ENCODE measurements at regions not wholly inside any gene's neighbourhood (a gene's known extent, or its start where the extent isn't known, plus 50 kb on each side); places are given as distances from the start of the nearest gene placed in this dataset.

DNA sequence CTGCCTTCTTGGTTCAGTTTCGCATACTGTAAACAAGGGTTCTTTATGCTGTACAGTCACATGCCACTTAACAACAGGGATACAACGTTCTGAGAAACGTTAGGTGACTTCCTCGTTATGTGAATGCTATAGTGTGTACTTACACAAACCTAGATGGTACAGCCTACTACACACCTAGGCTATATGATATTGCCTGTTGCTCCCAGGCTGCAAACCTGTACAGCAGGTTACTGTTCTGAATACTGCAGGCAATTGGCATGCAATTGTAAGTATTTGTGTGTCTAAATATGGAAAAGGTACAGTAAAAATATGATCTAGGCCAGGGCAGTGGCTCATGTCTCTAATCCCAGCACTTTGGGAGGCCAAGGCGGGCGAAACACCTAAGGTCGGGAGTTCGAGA is 85.7 kb upstream of the PRDM11 start:
- TF ChIP-seq EP300 (IDR thresholded peaks at IDR 0.05; ENCODE audit: borderline replicate concordance in 1 of 2, low read depth in 1 of 2, low read length in 1 of 2) (no peak), YY1 (IDR thresholded peaks at IDR 0.05; ENCODE audit: low read depth) (no peak), ELF1 (IDR thresholded peaks at IDR 0.05) (no peak), SIN3A (IDR thresholded peaks at IDR 0.05; ENCODE audit: borderline replicate concordance, low read depth, low read length) (no peak), GATA2 (CRISPR knock-in tag; IDR thresholded peaks at IDR 0.05) (no peak), FOSL2 (IDR thresholded peaks at IDR 0.05; ENCODE audit: borderline replicate concordance, low read depth) (no peak), CHD2 (IDR thresholded peaks at IDR 0.05; ENCODE audit: low read length, partially characterized antibody) (no peak), RCOR1 (IDR thresholded peaks at IDR 0.05; ENCODE audit: low read length) (no peak), RAD21 (IDR thresholded peaks at IDR 0.05; ENCODE audit: low read length) (no peak)
- TF ChIP-seq, protein P1, sequence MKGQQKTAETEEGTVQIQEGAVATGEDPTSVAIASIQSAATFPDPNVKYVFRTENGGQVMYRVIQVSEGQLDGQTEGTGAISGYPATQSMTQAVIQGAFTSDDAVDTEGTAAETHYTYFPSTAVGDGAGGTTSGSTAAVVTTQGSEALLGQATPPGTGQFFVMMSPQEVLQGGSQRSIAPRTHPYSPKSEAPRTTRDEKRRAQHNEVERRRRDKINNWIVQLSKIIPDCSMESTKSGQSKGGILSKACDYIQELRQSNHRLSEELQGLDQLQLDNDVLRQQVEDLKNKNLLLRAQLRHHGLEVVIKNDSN (IDR thresholded peaks at IDR 0.05; ENCODE audit: borderline replicate concordance, low read depth), result no peak
- TF ChIP-seq, protein P2, sequence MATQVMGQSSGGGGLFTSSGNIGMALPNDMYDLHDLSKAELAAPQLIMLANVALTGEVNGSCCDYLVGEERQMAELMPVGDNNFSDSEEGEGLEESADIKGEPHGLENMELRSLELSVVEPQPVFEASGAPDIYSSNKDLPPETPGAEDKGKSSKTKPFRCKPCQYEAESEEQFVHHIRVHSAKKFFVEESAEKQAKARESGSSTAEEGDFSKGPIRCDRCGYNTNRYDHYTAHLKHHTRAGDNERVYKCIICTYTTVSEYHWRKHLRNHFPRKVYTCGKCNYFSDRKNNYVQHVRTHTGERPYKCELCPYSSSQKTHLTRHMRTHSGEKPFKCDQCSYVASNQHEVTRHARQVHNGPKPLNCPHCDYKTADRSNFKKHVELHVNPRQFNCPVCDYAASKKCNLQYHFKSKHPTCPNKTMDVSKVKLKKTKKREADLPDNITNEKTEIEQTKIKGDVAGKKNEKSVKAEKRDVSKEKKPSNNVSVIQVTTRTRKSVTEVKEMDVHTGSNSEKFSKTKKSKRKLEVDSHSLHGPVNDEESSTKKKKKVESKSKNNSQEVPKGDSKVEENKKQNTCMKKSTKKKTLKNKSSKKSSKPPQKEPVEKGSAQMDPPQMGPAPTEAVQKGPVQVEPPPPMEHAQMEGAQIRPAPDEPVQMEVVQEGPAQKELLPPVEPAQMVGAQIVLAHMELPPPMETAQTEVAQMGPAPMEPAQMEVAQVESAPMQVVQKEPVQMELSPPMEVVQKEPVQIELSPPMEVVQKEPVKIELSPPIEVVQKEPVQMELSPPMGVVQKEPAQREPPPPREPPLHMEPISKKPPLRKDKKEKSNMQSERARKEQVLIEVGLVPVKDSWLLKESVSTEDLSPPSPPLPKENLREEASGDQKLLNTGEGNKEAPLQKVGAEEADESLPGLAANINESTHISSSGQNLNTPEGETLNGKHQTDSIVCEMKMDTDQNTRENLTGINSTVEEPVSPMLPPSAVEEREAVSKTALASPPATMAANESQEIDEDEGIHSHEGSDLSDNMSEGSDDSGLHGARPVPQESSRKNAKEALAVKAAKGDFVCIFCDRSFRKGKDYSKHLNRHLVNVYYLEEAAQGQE (IDR thresholded peaks at IDR 0.05; ENCODE audit: low read depth, low read length), result no peak
- WGBS (ENCODE audit: low lambda C conversion rate), result 66% methylated on average over 8 of the region's 8 CpGs
- no peak overlapping the region for H3K27ac ChIP-seq (ENCODE audit: low read depth in 2 of 2, low read length in 1 of 2)

DNA sequence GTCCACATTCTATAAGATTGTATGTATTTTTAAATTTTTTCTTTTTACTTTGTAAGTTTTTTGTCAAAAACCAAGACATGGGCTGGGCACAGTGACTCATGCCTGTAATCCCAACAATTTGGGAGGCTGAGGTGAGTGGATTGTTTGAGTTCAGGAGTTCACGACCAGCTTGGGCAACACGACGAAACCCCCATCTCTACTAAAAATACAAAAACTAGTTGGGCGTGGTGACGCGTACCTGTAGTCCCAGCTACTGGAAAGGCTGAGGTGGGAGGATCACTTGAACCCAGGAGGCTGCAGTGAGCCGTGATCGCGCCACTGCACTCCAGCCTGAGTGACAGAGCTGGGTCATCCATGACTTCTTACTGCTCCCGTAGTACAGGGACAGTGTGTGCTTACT is 84.8 kb upstream of the PRDM11 start:
- Histone ChIP-seq H3K27ac (ENCODE audit: low read depth in 2 of 2, low read length in 1 of 2) (no peak overlapping the region), H3K79me2 (ENCODE audit: insufficient read depth) (no peaks in the 10 kb centered on the region), H3K4me1 (ENCODE audit: control insufficient read depth in 1 of 2, insufficient read depth in 2 of 2, low read depth in 1 of 2, low read length in 1 of 2) (no peaks in the 10 kb centered on the region), H4K20me1 (ENCODE audit: insufficient read depth) (no peaks in the 10 kb centered on the region), H3K9me2 (no peaks in the 10 kb centered on the region), H3K4me2 (no peak overlapping the region), H3K9me3 (no peaks in the 10 kb centered on the region), H3K36me3 (replicated peaks in 1 of 2; ENCODE audit: control insufficient read depth in 1 of 2, insufficient read depth in 2 of 2, low read length in 1 of 2) (no peaks in the 10 kb centered on the region), H3F3A (replicated peaks; ENCODE audit: insufficient read depth) (no peaks in the 10 kb centered on the region), H2AFZ (ENCODE audit: low read depth) (no peak overlapping the region), H3K27me3 (ENCODE audit: insufficient read depth) (peaks cover 6% of the 10 kb centered on the region), H3K9ac (no peak overlapping the region), H3K4me3 (ENCODE audit: low read depth in 2 of 2, low read length in 1 of 2) (no peak overlapping the region)
- POLR2A ChIA-PET, result no interaction called here
- TF ChIP-seq RFX5 (IDR thresholded peaks at IDR 0.05; ENCODE audit: low read length), result no peak
- TF ChIP-seq, protein P3, sequence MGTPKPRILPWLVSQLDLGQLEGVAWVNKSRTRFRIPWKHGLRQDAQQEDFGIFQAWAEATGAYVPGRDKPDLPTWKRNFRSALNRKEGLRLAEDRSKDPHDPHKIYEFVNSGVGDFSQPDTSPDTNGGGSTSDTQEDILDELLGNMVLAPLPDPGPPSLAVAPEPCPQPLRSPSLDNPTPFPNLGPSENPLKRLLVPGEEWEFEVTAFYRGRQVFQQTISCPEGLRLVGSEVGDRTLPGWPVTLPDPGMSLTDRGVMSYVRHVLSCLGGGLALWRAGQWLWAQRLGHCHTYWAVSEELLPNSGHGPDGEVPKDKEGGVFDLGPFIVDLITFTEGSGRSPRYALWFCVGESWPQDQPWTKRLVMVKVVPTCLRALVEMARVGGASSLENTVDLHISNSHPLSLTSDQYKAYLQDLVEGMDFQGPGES (IDR thresholded peaks at IDR 0.05; ENCODE audit: low read depth, low read length), result no peak
- no peak for TF ChIP-seq GATA2 (CRISPR knock-in tag; IDR thresholded peaks at IDR 0.05)
- TF ChIP-seq TCF12 (IDR thresholded peaks at IDR 0.05), result no peak
- no peak for TF ChIP-seq TAF1 (IDR thresholded peaks at IDR 0.05; ENCODE audit: borderline replicate concordance, low read depth, low read length)
- no peak for TF ChIP-seq NFIC (IDR thresholded peaks at IDR 0.05; ENCODE audit: borderline replicate concordance)
- TF ChIP-seq EP300 (IDR thresholded peaks at IDR 0.05; ENCODE audit: borderline replicate concordance in 1 of 2, low read depth in 1 of 2, low read length in 1 of 2), result no peak
- TF ChIP-seq SIN3A (IDR thresholded peaks at IDR 0.05; ENCODE audit: borderline replicate concordance, low read depth, low read length), result no peak
- TF ChIP-seq, protein P4, sequence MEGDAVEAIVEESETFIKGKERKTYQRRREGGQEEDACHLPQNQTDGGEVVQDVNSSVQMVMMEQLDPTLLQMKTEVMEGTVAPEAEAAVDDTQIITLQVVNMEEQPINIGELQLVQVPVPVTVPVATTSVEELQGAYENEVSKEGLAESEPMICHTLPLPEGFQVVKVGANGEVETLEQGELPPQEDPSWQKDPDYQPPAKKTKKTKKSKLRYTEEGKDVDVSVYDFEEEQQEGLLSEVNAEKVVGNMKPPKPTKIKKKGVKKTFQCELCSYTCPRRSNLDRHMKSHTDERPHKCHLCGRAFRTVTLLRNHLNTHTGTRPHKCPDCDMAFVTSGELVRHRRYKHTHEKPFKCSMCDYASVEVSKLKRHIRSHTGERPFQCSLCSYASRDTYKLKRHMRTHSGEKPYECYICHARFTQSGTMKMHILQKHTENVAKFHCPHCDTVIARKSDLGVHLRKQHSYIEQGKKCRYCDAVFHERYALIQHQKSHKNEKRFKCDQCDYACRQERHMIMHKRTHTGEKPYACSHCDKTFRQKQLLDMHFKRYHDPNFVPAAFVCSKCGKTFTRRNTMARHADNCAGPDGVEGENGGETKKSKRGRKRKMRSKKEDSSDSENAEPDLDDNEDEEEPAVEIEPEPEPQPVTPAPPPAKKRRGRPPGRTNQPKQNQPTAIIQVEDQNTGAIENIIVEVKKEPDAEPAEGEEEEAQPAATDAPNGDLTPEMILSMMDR (IDR thresholded peaks at IDR 0.05), result no peak
- no peak for TF ChIP-seq YY1 (IDR thresholded peaks at IDR 0.05; ENCODE audit: low read depth)
- no peak for TF ChIP-seq NRF1 (IDR thresholded peaks at IDR 0.05; ENCODE audit: low read depth, low read length)
- TF ChIP-seq MEF2A (IDR thresholded peaks at IDR 0.05; ENCODE audit: borderline replicate concordance, low read depth), result no peak
- TF ChIP-seq FOXM1 (IDR thresholded peaks at IDR 0.05; ENCODE audit: low read depth), result no peak
- WGBS (ENCODE audit: low lambda C conversion rate), result 77% methylated on average over 9 of the region's 10 CpGs
- CTCF ChIA-PET, result interaction anchor here (1.2 to 1.3 kb wide), 2 partner anchors 126 to 133 kb away, joined by 3 to 5 read pairs; no protein-coding TSS in a partner anchor
- DNase-seq, result no peak

More for the DNA sequence above, 85.7 kb upstream of the PRDM11 start:
- peaks cover 8% of the 10 kb centered on the region; the same call in 1 of the 2 replicates for H3K27me3 ChIP-seq (ENCODE audit: insufficient read depth)
- no peak for DNase-seq
- no peaks in the 10 kb centered on the region for H4K20me1 ChIP-seq (ENCODE audit: insufficient read depth)
- H3K4me2 ChIP-seq, result no peak overlapping the region
- no peaks in the 10 kb centered on the region for H3F3A ChIP-seq (replicated peaks; ENCODE audit: insufficient read depth)
- POLR2A ChIA-PET, result no interaction called here
- CTCF ChIA-PET, result no interaction called here
- no peaks in the 10 kb centered on the region for H3K9me2 ChIP-seq
- no peak overlapping the region for H3K9ac ChIP-seq
- no peak overlapping the region for H3K4me3 ChIP-seq (ENCODE audit: low read depth in 2 of 2, low read length in 1 of 2)
- no peaks in the 10 kb centered on the region for H3K79me2 ChIP-seq (ENCODE audit: insufficient read depth)
- no peaks in the 10 kb centered on the region for H3K4me1 ChIP-seq (ENCODE audit: control insufficient read depth in 1 of 2, insufficient read depth in 2 of 2, low read depth in 1 of 2, low read length in 1 of 2)
- no peaks in the 10 kb centered on the region for H3K9me3 ChIP-seq
- H3K36me3 ChIP-seq (replicated peaks in 1 of 2; ENCODE audit: control insufficient read depth in 1 of 2, insufficient read depth in 2 of 2, low read length in 1 of 2), result no peaks in the 10 kb centered on the region
- H2AFZ ChIP-seq (ENCODE audit: low read depth), result no peak overlapping the region

Data from SK-N-SH (cell line).